ENCODE measurements at regions not wholly inside any gene's neighbourhood (a gene's known extent, or its start where the extent isn't known, plus 50 kb on each side); places are given as distances from the start of the nearest gene placed in this dataset.
"Not testable (repeated sequence)": the region's sequence is repeated elsewhere in the genome, so short reads cannot be mapped to it uniquely, and the experiment has no call there.

- no peak for DNase-seq
Measured at GRCh38 chr15:26032162-26032846, 169.2 kb upstream of the ATP10A start.

DNA sequence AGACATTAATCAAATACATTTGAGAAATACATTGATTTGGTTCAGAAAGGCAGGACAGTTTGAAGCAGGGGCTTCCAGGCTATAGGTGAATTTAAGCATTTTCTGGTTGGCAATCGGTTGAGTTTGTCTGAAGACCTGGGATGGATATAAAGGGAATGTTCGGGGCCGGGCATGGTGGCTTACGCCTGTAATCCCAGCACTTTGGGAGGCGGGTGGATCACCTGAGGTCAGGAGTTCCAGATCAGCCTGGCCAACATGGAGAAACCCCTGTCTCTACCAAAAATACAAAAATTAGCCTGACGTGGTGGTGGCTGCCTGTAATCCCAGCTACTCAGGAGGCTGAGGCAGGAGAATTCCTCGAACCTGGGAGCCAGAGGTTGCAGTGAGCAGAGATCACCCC lies 166.5 kb upstream of the ATP10A start:
- not testable (repeated sequence) for DNase-seq

DNA sequence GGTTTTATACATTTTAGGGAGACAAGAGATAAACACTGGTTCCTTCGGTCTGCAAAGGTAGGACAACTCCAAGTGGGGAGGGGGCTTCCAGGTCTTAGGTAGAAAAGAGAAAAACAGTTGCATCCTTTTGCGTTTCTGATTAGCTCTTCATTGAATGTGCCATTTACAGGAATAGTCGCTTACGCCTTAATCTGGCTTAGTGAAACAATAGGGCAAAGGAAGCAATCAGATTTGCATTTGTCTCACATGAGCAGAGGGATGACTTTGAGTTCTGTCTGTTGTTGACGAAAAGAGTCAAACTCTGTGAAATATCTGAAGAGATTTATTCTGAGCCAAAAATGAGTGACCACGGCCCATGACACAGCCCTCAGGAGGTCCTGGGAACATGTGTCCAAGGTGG lies 166.0 kb upstream of the ATP10A start:
- DNase-seq: no peak

DNA sequence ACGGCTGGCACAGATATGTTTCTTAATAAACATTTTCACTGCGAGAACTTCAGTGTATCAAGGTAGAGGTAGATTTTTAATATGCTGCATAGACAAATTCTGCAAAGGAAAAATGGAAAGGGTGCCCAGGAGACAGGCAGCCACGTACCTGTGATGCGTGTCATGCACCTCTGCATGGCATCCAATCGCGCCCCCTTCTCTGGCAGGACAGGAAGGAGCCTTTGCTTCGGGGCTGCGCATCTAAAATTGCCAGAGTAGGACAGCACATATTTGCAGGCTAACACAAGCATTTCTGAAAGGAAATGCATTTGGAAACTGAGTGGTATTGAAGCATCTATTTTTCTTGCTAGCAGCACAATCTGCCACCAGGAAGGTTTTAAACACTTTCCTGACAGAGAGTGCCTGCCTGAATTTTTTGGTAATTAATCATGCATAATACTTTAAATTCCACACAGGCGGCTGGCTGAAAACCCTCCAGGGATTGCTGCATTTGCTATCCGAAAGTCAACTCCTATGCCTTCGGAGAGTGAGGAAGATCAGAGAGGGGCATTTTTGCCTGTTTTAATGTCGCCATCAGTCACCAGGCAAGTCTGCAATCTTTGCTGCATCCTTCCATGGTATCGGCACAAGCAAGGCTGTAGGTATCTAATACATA lies 165.1 kb upstream of the ATP10A start:
- DNase-seq: peak in 1 of 51 donors; percentile 32

- not testable (repeated sequence) for DNase-seq
Measured at GRCh38 chr15:26026671-26027070, 163.5 kb upstream of the ATP10A start.

DNA sequence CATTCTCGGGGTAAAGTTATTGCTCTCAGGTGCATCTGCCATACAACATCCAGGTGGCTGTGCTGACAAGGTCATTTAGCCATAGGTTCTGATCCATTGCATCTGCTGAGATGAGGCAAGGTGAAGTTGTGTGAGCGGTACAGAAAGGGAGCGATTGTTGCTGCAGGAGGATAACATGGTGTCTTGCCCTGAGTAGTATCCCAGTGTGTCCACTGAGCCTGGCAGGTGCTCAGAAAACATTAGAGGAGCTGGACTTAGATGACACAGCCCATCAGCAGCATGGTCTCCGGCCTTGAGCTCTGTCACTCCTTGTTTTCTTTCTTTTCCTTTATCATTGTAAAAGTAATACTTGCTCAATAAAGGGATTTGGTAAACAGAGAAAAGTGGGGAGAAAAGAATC lies 161.1 kb upstream of the ATP10A start:
- DNase-seq: no peak

DNA sequence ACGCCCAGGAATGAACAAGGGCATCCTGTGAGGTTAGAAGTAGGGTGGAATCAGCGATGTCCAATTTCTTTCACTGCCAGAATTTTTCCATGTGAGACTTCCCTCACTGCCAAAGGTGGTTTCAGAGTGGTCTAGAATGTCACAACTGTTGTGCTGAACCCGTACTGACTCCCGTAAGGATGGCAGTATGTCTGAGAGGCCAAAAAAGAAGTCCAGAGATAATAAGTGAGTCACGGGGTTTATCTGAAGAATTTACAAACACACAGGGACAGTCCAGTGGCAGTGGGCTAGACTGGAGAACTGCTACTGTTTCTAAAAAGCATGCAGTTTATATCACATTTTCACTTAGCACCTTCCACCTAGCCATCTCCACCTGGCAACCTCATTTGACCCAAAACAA lies 160.6 kb upstream of the ATP10A start:
- no peak for DNase-seq

DNA sequence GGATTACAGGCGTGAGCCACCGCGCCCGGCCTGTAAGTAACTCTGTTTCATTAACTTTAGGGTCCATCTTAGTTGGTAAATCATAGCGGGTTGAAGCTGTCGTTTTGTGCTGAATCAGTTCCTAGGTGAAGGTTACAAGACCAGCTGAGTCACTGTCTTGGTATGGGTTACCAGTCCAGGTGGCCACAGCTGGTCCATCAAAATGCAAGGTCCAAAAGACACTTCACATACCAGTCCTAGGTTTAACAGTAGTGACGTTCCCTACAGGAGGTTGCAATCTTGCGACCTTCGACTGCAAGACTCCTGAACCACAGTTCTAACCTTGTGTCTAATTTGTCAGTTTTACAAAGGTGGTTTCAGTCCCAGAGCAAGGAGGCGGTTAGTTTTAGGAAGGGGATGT lies 160.1 kb upstream of the ATP10A start:
- no peak for DNase-seq

DNA sequence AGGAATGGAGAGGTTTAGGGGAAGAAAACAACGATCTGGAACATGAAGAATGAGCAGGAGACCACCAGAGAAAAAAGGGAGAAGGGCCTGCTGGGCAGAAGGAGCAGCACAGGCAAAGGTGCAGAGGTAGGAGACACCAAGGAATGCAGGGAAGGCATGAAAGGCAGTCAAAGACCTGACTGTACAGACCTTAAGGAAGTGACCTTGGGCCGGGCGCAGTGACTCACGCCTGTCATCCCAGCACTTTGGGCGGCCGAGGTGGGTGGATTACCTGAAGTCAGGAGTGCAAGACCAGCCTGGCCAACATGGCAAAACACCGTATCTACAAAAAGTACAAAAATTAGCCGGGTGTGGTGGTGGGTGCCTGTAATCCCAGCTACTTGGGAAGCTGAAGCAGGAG lies 157.7 kb upstream of the ATP10A start:
- no peak for DNase-seq

DNA sequence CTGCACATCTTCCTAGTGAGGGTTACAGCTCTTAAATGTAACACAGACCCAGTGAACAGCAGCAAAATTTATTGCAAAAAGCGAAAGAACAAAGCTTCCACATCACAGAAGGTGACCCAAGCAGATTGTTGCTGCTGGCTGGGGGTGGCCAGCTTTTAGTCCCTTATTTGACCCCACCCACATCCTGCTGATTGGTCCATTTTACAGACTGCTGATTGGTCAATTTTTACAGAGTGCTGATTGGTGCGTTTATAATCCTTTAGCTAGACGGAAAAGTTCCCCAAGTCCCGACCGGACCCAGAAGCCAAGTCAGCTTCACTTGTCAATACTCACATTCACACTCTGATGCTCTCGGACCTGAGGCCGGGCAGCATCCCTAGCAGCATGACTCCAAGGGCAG lies 154.5 kb upstream of the ATP10A start:
- DNase-seq: no peak

DNA sequence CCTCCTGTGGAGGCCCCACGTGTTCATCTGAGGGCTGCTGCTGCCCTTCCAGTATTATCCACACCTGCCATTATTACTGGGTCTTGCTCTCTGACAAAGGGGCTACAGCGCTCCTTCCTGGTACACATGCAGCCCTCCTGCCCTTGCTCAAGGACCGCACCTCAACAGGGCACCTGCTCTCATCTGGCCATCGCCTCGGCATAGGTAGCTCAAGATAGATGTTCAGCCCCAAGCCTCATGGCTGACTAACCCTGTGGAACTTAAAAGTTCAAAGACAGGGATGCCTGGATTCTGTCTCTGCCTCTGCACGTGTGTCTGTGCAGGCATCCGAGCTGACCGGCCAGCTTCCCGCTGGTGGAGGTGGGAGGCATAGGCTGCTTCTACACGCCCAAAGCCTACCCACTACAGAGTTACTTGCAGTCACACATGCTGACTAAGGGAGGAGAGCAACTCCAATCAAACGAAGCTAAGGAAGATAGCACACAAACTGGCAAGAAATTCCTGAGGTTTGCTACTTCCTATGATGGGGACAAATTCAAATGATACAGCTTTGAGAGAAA lies 152.5 kb upstream of the ATP10A start:
- DNase-seq: no peak

DNA sequence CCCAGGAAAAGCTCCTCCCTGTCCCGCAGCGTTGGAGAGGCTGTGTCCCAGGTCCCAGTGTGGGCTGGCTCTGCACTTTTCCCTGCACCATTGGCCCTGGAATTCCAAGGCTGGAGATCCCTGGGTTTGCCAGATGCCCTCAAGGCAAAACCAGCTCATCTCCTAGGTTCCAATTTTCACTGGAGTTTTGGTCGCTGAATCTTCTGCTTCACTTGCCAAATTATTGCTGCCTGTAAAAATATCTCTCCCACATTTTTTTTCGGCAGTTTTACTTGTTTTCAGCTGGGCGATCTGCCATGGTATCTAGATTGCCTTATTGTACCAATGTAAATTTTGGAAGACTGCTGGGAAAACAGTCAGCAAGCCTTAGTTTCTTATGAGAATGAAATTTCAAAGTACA lies 150.9 kb upstream of the ATP10A start:
- DNase-seq: no peak

GRCh38 chr15:26011916-26012315 lies 148.8 kb upstream of the ATP10A start:
- DNase-seq: no peak

DNA sequence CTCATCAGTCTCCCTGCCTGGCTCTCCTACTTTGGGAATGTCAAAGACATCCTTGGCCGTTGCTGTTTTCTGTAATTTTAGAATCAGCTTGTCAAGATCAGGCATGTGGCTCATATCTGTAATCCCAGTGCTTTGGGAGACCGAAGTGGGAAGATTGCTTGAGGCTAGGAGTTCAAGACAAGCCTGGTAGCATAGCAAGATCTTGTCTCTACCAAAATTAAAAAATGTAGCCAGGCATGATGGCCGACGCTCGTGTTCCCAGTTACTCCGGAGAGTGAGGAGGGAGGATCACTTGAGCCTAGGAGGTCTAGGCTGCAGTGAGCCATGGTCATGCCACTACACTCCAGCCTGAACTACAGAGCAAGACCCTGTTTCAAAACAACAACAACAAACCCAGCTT lies 144.0 kb upstream of the ATP10A start:
- DNase-seq: no peak

DNA sequence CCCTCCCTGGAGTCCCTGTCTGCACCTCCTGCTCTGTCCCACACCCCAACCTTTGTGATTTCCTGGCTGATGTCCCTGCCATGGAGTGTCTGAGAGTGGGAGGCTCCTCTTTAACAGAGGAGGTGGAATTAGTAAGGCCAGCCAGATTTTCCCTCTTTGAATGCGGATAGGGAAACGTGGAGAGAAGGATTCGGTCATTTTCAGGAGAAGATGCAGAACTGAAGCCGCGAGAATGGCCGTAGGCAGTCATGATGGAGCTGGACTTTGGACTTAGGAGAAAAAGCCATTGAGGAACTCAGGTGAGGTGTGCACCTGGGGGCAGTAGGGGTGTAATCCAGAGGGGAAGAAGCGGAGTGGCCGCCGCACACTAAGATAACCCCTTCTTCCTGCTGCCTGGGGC lies 138.1 kb upstream of the ATP10A start:
- no peak for DNase-seq

DNA sequence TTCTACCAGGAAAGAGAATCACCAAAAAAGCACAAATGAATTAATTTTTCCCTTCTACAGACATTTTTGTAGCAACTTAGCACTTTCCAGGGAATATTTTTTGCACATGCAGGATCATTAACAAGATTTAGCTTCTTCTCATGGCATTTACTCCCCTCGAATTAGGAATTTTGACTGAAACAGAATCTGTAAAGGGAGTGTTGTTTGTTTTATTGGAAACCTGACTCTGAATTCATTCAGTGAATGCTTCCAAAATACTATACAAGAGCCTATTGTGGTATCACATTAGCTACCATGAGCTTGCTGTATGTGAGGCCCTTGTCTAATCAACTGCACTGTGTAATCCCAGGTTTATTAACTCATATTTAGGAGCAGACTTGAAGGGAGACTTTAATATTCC lies 130.4 kb upstream of the ATP10A start:
- DNase-seq: no peak

GRCh38 chr15:25990220-25990619 lies 127.1 kb upstream of the ATP10A start:
- peak in 3 of 51 donors; percentile 10 to 62 (median 15) for DNase-seq

- no peak for DNase-seq
Measured at GRCh38 chr15:25989327-25989726, 126.2 kb upstream of the ATP10A start.

GRCh38 chr15:25988716-25989115 lies 125.6 kb upstream of the ATP10A start:
- not testable (repeated sequence) for DNase-seq

DNA sequence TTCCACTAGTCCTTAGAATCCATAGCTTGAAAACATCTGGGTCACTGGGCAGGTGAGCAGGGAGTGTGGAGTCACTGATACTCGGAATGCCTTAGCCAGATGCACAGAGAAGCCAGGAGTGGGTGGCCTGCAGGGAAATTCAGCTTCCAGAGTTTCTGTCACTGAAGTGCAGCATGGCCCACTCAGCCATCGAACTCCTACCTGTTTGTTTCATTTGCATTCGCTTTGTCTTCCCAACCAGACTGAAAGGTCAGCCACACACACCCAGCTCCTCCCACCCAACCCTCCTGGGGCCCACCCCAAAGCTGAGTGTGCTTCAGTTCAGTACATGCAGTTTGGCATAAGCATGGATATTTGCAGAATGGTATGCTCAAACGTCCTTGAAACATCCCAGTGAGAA lies 124.5 kb upstream of the ATP10A start:
- DNase-seq: peak in 1 of 51 donors; percentile 6

DNA sequence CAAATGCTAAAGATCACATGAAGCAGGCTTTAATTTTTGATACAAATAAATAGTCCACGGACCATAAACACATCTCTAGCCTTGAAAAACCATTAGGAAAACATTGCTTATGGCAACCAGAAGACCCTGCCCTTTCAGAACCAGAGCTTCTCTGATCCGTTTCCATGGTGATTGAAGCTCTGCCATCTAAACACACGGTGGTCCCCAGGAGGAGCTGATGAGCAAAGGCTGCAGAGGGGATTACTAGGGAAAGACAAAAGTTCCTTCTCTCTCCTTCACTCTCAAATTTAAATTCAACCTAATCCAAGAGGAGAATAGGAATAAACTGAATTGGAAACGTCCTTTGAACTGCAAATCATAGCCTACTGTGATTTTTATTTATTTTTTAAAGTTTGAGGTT lies 122.0 kb upstream of the ATP10A start:
- DNase-seq: no peak

- no peak for DNase-seq
Measured at GRCh38 chr15:25982736-25983135, 119.6 kb upstream of the ATP10A start.

DNA sequence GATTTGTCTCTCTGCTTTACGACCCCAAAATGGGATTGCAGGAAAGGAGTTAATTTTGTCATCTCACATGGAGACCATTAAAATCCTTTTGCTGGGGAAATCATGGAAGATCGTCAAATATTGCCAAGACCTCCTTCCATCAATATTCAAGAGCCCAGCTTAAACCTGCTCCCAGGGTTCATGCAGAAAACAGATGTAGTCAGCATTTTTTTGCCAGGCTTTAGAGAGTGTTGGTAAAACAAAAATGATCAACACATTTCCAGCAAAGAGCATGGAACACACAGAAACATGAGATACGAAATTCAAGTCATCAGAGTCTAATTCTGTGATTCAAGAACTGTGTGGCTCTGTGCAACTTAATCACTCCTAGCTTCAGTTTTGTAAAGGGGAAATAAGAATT lies 118.0 kb upstream of the ATP10A start:
- no peak for DNase-seq

Measured in hypothalamus (tissue), 51 donors.